ENCODE measurements at regions not wholly inside any gene's neighbourhood (a gene's known extent, or its start where the extent isn't known, plus 50 kb on each side); places are given as distances from the start of the nearest gene placed in this dataset.

GRCh38 chr2:163312713-163313112 is 423.1 kb downstream of the FIGN start:
- no peak for TF ChIP-seq CTCF (IDR thresholded peaks at IDR 0.05; ENCODE audit: low read depth, low read length)
- TF ChIP-seq EZH2phosphoT487 (IDR thresholded peaks at IDR 0.05; ENCODE audit: low read depth): no peak

Data from OCI-LY3 (cell line).